Ovary (tissue), 7 donors: ENCODE measurements at regions not wholly inside any gene's neighbourhood (a gene's known extent, or its start where the extent isn't known, plus 50 kb on each side); places are given as distances from the start of the nearest gene placed in this dataset.

Experiments used
- DNase-seq, 5 donors: peaks; one replicate each; pipeline ENCODE4 v3.0.0-alpha.2; 2019 to 2020
- H3K27ac ChIP-seq, 2 donors: fragments of 200-600 bp; one replicate each; pipeline versions ENCODE4 v1.5.1 to v1.8.0; 2019 to 2022
- H3K27me3 ChIP-seq: fragments of 200-600 bp; one replicate; pipeline ENCODE4 v1.8.0; 2022
- H3K36me3 ChIP-seq: fragments of 200-600 bp; sonication (generic); one replicate; pipeline ENCODE4 v1.5.1; 2019
- H3K4me1 ChIP-seq: one replicate; pipeline ENCODE4 v1.8.1; 2013; ENCODE audit warnings: mild to moderate bottlenecking, moderate library complexity; ENCODE audit not compliant: insufficient read depth
- H3K4me3 ChIP-seq: fragments of 200-600 bp; sonication (generic); one replicate; pipeline ENCODE4 v1.5.1; 2017
- H3K9me3 ChIP-seq, 2 donors: fragments of 200-600 bp in 1 of 2; sonication (generic) in 1 of 2; one replicate each; pipeline versions ENCODE4 v1.5.1 to v1.8.1; 2013 to 2019; ENCODE audit warnings: mild to moderate bottlenecking in 1 of 2, moderate library complexity in 1 of 2
- EP300 ChIP-seq: sonication (generic); formaldehyde crosslinking; IDR thresholded peaks from one replicate; pipeline ENCODE4 v1.6.1; 2017; ENCODE audit warnings: antibody characterized with exemption
- POLR2A ChIP-seq: fragments of 450-650 bp; IDR thresholded peaks from one replicate; pipeline ENCODE4 v1.6.1; 2017; ENCODE audit warnings: antibody characterized with exemption, mild to moderate bottlenecking, moderate library complexity
- WGBS, 3 donors: extraction: QIAGEN DNeasy Blood & Tissue Kit in 1 of 3; methylation state at CpG; one replicate each; pipeline versions ENCODE4 v1.1.5 to v1.1.7; 2013 to 2017; 5-methylcytosine and 5-hydroxymethylcytosine counted together
- intact Hi-C, 4 donors: fragments of 100-400 bp; cut with DNase I; formaldehyde crosslinking; loops; one replicate each; pipeline versions ENCODE4 v1.11.0 to v1.15.1; 2022 to 2023
- TF ChIP-seq, protein P1 (sequence below), 3 donors: fragments of 450-650 bp in 2 of 3; fragments of 200-600 bp in 1 of 3; IDR thresholded peaks; one replicate each; pipeline versions ENCODE4 v1.5.1 to v1.8.0; 2016 to 2022; ENCODE audit warnings: antibody characterized with exemption in 3 of 3, mild to moderate bottlenecking in 1 of 3
- donor health status: DM: no; HTN: no; CAD: no; lungs with moderate emphysema.
- donor health status: DM: no; HTN: no; CAD: no.
- donor health status: Bipolar disorder and iron deficiency.
- donor health status: DM: no; HTN: no; CAD: no.
- donor health status: DM: yes; HTN: yes; CAD: no.

DNA sequence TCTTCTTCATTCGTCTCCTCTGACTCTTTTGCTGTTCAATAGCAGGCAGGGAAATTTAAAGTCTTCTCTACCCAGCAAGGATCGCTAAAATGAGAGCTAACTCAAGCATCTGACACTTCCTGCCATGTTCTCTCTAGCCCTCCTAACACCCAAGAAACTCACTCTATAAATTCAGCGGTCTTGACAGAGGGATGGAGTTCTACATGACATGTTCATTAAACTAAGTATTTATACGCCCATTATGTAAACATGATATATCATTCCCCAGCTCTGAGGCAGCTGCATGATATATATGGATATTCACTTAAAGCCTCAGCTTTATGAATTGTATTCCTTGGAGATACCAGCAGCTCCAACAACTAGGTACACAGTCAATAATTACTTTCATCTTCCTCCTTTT is 231.0 kb downstream of the METTL4 start:
- intact Hi-C loops: no loop called here
- DNase-seq: no peak
- Histone ChIP-seq H3K4me1 (no peaks in the 10 kb centered on the region), H3K36me3 (no peaks in the 10 kb centered on the region), H3K27me3 (no peaks in the 10 kb centered on the region), H3K4me3 (no peak overlapping the region), H3K27ac (no peak overlapping the region), H3K9me3 (no peaks in the 10 kb centered on the region)
- TF ChIP-seq POLR2A (no peak), EP300 (no peak)
- TF ChIP-seq, protein P1, sequence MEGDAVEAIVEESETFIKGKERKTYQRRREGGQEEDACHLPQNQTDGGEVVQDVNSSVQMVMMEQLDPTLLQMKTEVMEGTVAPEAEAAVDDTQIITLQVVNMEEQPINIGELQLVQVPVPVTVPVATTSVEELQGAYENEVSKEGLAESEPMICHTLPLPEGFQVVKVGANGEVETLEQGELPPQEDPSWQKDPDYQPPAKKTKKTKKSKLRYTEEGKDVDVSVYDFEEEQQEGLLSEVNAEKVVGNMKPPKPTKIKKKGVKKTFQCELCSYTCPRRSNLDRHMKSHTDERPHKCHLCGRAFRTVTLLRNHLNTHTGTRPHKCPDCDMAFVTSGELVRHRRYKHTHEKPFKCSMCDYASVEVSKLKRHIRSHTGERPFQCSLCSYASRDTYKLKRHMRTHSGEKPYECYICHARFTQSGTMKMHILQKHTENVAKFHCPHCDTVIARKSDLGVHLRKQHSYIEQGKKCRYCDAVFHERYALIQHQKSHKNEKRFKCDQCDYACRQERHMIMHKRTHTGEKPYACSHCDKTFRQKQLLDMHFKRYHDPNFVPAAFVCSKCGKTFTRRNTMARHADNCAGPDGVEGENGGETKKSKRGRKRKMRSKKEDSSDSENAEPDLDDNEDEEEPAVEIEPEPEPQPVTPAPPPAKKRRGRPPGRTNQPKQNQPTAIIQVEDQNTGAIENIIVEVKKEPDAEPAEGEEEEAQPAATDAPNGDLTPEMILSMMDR (IDR thresholded peaks at IDR 0.05): no peak
- 35 to 47% (median 44%) methylated on average over 4 of the region's 4 CpGs for WGBS, 3 donors

DNA sequence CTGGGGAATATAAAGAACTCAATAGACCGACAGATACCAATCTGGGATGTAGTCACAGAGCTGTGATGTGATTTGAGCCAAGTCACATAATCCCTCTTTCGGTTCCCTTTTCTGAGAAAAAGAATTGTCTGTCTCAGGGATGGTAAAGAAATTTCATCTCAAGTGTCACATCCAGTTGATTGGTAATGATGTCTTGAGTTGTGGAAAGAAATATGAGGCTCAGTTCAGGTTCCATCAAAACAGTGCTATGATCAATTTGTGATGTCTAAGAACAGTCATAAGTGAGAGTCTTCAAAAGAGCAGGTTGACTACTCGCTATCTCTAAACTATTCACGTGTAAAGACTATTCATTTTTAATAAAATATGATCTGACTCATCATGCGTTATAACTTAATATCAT is 223.3 kb downstream of the METTL4 start:
- intact Hi-C loops: no loop called here
- no peaks in the 10 kb centered on the region for H3K36me3 ChIP-seq
- 88 to 90% (median 89%) methylated on average over 5 of the region's 5 CpGs for WGBS, 3 donors

DNA sequence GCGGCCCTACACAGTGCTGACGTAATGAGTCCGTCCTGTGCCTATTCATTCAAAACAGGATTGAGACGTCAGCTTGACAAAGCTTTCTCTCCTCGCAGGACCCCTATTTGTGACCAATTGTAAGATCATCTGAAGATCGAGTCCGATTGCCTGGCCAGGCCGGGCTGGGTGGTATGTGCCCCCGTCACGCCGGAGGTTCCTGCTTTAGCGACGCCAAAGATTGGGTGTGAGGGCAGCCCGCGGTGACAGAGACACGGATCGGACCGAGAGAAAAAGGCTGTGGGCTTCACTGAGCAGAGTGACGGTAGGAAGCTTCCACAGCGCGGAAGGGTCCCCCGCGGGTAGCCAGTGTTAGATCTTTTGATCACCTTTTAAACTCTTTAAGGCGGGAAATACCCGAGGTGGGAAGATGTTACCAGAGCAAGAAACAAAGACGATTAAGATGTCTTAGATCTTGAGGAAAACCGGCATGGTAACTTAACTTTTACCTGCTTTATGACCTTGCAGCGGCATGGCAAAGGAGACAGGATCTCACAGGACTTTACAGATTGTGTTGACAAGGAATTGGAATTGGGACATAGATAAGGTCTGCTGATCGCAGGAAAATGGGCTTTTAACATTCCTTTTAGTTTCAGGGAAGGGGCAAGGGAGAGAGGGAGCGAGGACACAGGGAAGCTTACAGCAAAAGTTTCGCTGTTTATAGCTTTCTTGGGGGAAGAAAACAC is 220.0 kb downstream of the METTL4 start:
- WGBS, 3 donors: 84 to 88% (median 86%) methylated on average over 31 of the region's 31 CpGs
- H3K27me3 ChIP-seq: no peaks in the 10 kb centered on the region
- H3K4me3 ChIP-seq: no peak overlapping the region
- no peaks in the 10 kb centered on the region for H3K9me3 ChIP-seq
- TF ChIP-seq, protein P1 (IDR thresholded peaks at IDR 0.05): no peak
- no peak for DNase-seq
- intact Hi-C loops: no loop called here
- H3K4me1 ChIP-seq: no peaks in the 10 kb centered on the region
- no peak overlapping the region for H3K27ac ChIP-seq
- H3K36me3 ChIP-seq: no peaks in the 10 kb centered on the region

More for the DNA sequence above, 223.3 kb downstream of the METTL4 start:
- no peak overlapping the region for H3K4me3 ChIP-seq
- no peaks in the 10 kb centered on the region for H3K27me3 ChIP-seq
- DNase-seq: no peak
- no peak overlapping the region for H3K27ac ChIP-seq
- TF ChIP-seq, protein P1 (IDR thresholded peaks at IDR 0.05): no peak
- TF ChIP-seq EP300 (no peak), POLR2A (no peak)
- H3K4me1 ChIP-seq: no peaks in the 10 kb centered on the region
- H3K9me3 ChIP-seq: no peaks in the 10 kb centered on the region

DNA sequence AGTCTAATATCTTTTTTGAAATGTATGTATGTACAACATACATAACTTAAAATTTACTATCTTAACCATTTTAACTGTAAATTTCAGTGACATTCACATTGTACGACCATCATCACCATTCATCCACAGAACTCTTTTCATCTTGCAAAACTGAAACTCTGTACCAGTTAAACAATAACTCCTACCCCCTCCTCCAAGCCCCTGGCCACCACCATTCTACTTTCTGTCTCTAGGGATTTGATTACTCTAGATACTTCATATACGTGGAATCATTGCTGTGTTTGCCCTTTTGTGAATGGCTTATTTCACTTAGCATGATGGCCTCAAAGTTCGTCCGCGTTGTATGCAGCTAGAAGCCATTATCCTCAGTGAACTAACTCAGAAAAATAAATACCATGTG is 217.0 kb downstream of the METTL4 start:
- TF ChIP-seq EP300 (no peak), POLR2A (no peak)
- TF ChIP-seq, protein P1 (IDR thresholded peaks at IDR 0.05): no peak

More for the DNA sequence above, 217.0 kb downstream of the METTL4 start:
- H3K36me3 ChIP-seq: no peaks in the 10 kb centered on the region
- no peak overlapping the region for H3K27ac ChIP-seq
- intact Hi-C loops: no loop called here
- no peaks in the 10 kb centered on the region for H3K9me3 ChIP-seq
- no peak for DNase-seq
- H3K4me3 ChIP-seq: no peak overlapping the region
- H3K27me3 ChIP-seq: no peaks in the 10 kb centered on the region
- no peaks in the 10 kb centered on the region for H3K4me1 ChIP-seq
- 91 to 94% (median 92%) methylated on average over 5 of the region's 5 CpGs for WGBS, 3 donors
